ENCODE measurements at regions not wholly inside any gene's neighbourhood (a gene's known extent, or its start where the extent isn't known, plus 50 kb on each side); places are given as distances from the start of the nearest gene placed in this dataset.

DNA sequence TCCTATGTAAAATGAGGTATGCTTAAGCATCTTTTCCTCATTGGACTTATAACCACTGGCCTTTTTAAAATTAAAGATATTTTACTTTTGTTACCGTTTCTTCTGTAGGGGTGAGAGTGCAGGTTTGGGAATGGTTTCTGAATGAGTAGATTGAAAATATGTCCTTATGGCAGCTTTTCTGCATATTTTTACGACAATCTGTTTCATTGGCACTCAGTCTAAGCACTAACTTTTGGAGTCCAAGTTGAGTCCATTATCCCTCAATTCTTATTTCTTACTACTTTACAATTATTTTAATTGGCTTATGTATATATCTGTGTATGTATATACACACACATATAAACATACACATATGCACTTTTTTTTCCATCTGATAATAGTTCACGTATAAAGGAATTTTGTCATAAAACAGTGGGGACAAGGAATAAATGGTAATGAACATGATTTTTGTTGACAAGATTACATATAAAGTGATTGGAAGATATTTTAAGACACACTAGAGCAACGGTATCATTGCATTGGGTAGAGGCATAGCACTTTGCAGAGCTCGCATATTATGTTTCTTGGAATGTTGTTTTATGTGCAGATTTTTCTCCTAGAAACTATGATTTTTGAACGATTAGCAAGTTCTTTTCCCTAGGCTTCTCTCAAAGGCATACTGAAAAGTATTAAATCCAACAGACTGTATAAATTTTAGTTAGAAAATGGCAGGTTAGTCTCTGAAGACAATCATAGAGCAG lies 133.0 kb downstream of the FAT4 start:
- DNase-seq (ENCODE audit: low spot score) (no peak), ATAC-seq (no peak), FAIRE-seq (no peak)
- POLR2A ChIA-PET: no interaction called here
- WGBS (ENCODE audit: low lambda C conversion rate): 65% methylated on average over 6 of the region's 6 CpGs
- no peaks in the 10 kb centered on the region for H3K79me2 ChIP-seq (ENCODE audit: insufficient read depth, low read length)
- H3K27ac ChIP-seq (ENCODE audit: extremely low read length, insufficient read depth, low read length): no peak overlapping the region
- TF ChIP-seq SRSF4 (IDR thresholded peaks at IDR 0.05; ENCODE audit: low read depth, low read length, poor library complexity, severe bottlenecking) (no peak), KDM4B (CRISPR knock-in tag; IDR thresholded peaks at IDR 0.05) (no peak), ZBTB20 (CRISPR knock-in tag; IDR thresholded peaks at IDR 0.05; ENCODE audit: borderline replicate concordance, low read depth) (no peak), PREB (CRISPR knock-in tag; IDR thresholded peaks at IDR 0.05) (no peak), TFE3 (CRISPR knock-in tag; IDR thresholded peaks at IDR 0.05) (no peak)
- in situ Hi-C loops (cut with HindIII; ENCODE audit: extremely low pct_ligation_motif_present, low pct_unique_long_range_greater_than_20kb): no loop called here
- CTCF ChIA-PET (ENCODE audit: low intra/inter-chr PET ratio, low total read pairs): no interaction called here
- H3K4me1 ChIP-seq (ENCODE audit: insufficient read depth, low read length): no peaks in the 10 kb centered on the region
- intact Hi-C loops (cut with micrococcal nuclease; ENCODE audit: unreplicated experiment): no loop called here
- no peaks in the 10 kb centered on the region for H4K20me1 ChIP-seq (ENCODE audit: insufficient read depth, low read length)
- H2AFZ ChIP-seq (ENCODE audit: low read length): no peak overlapping the region
- H3K27me3 ChIP-seq (ENCODE audit: control insufficient read depth in 1 of 2, insufficient read depth in 2 of 2, low read length in 2 of 2): no peaks in the 10 kb centered on the region
- H3K4me3 ChIP-seq (replicated peaks in 1 of 3; ENCODE audit: insufficient read depth in 1 of 3, low read depth in 2 of 3, low read length in 3 of 3): no peak overlapping the region
- H3K36me3 ChIP-seq (replicated peaks in 1 of 2; ENCODE audit: control insufficient read depth in 1 of 2, insufficient read depth in 2 of 2, low read length in 2 of 2): no peaks in the 10 kb centered on the region
- no peaks in the 10 kb centered on the region for H3K9me3 ChIP-seq (ENCODE audit: low read length)
- BruUV-seq (replicated peaks): no TSS peak
- H3K9ac ChIP-seq (ENCODE audit: insufficient read depth, low read depth, low read length): no peak overlapping the region
- no peak overlapping the region for H3K4me2 ChIP-seq (ENCODE audit: low read depth, low read length)

DNA sequence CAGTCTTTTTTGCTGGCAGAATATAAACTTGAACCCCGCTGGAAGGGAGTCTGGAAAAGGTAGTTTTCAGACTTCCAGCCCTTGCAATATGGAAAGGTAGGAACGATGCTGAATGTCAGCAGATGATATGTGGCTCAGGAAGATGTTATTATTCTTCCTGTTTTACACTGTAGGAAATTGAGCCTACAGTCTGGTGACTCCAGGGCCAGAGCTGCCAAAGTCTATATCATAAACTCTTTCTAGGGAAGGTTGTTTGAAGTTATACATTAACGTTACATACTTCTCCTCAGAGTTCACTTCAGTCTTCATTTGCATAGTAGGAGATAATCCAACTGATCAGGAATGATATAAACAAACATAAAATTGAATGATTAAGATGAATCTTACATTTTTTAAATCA lies 141.3 kb downstream of the FAT4 start:
- no peak overlapping the region for H3K4me2 ChIP-seq (ENCODE audit: low read depth, low read length)
- no peak overlapping the region for H3K9ac ChIP-seq (ENCODE audit: insufficient read depth, low read depth, low read length)
- 34% methylated on average over 3 of the region's 3 CpGs for WGBS (ENCODE audit: low lambda C conversion rate)
- ATAC-seq (no peak), FAIRE-seq (no peak), DNase-seq (ENCODE audit: low spot score) (no peak)
- CTCF ChIA-PET (ENCODE audit: low intra/inter-chr PET ratio, low total read pairs): no interaction called here
- H3K79me2 ChIP-seq (ENCODE audit: insufficient read depth, low read length): no peaks in the 10 kb centered on the region
- H4K20me1 ChIP-seq (ENCODE audit: insufficient read depth, low read length): no peaks in the 10 kb centered on the region
- no peaks in the 10 kb centered on the region for H3K4me1 ChIP-seq (ENCODE audit: insufficient read depth, low read length)
- in situ Hi-C loops (cut with HindIII; ENCODE audit: extremely low pct_ligation_motif_present, low pct_unique_long_range_greater_than_20kb): no loop called here
- POLR2A ChIA-PET: no interaction called here
- H3K4me3 ChIP-seq (replicated peaks in 1 of 3; ENCODE audit: insufficient read depth in 1 of 3, low read depth in 2 of 3, low read length in 3 of 3): no peak overlapping the region
- H3K27ac ChIP-seq (ENCODE audit: extremely low read length, insufficient read depth, low read length): no peak overlapping the region
- no peaks in the 10 kb centered on the region for H3K36me3 ChIP-seq (replicated peaks in 1 of 2; ENCODE audit: control insufficient read depth in 1 of 2, insufficient read depth in 2 of 2, low read length in 2 of 2)
- no peak overlapping the region for H2AFZ ChIP-seq (ENCODE audit: low read length)
- no peaks in the 10 kb centered on the region for H3K27me3 ChIP-seq (ENCODE audit: control insufficient read depth in 1 of 2, insufficient read depth in 2 of 2, low read length in 2 of 2)
- H3K9me3 ChIP-seq (ENCODE audit: low read length): no peaks in the 10 kb centered on the region
- intact Hi-C loops (cut with micrococcal nuclease; ENCODE audit: unreplicated experiment): no loop called here
- no TSS peak for BruUV-seq (replicated peaks)
- TF ChIP-seq ERF (CRISPR knock-in tag; IDR thresholded peaks at IDR 0.05) (no peak), ZBTB44 (CRISPR knock-in tag; IDR thresholded peaks at IDR 0.05) (no peak), ZNF33B (CRISPR knock-in tag; IDR thresholded peaks at IDR 0.05) (no peak), FOXA1 (IDR thresholded peaks at IDR 0.05) (no peak), FOXA1 (CRISPR knock-in tag; IDR thresholded peaks at IDR 0.05) (no peak), ZNF282 (IDR thresholded peaks at IDR 0.05; ENCODE audit: partially characterized antibody) (no peak), ZNF546 (CRISPR knock-in tag; conservative IDR thresholded peaks at IDR 0.05) (no peak)
- TF ChIP-seq, protein P1, sequence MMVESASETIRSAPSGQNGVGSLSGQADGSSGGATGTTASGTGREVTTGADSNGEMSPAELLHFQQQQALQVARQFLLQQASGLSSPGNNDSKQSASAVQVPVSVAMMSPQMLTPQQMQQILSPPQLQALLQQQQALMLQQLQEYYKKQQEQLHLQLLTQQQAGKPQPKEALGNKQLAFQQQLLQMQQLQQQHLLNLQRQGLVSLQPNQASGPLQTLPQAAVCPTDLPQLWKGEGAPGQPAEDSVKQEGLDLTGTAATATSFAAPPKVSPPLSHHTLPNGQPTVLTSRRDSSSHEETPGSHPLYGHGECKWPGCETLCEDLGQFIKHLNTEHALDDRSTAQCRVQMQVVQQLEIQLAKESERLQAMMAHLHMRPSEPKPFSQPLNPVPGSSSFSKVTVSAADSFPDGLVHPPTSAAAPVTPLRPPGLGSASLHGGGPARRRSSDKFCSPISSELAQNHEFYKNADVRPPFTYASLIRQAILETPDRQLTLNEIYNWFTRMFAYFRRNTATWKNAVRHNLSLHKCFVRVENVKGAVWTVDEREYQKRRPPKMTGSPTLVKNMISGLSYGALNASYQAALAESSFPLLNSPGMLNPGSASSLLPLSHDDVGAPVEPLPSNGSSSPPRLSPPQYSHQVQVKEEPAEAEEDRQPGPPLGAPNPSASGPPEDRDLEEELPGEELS (CRISPR knock-in tag; IDR thresholded peaks at IDR 0.05): no peak
